Kidney (tissue), 13 donors: ENCODE measurements at regions not wholly inside any gene's neighbourhood (a gene's known extent, or its start where the extent isn't known, plus 50 kb on each side); places are given as distances from the start of the nearest gene placed in this dataset.

ENCODE experiments used
- DNase-seq, 5 donors: peaks; one replicate each; pipeline ENCODE4 v3.0.0-alpha.2; 2013 to 2020
- FAIRE-seq: peaks from 2 replicates; lab custom pipeline; 2012; peaks lifted over from hg19 to GRCh38; lab: Jason Lieb, UNC
- H3K27ac ChIP-seq, 2 donors: one replicate each; pipeline ENCODE4 v1.7.0; 2013; ENCODE audit warnings: low read depth in 2 of 2, low read length in 2 of 2, inconsistent platforms in 1 of 2
- H3K27me3 ChIP-seq: one replicate; pipeline ENCODE4 v1.7.1; 2013; ENCODE audit warnings: low read length, inconsistent platforms; ENCODE audit not compliant: control insufficient read depth, insufficient read depth
- H3K36me3 ChIP-seq, 3 donors: one replicate each; pipeline versions ENCODE4 v1.7.0 to v1.7.1; 2013; ENCODE audit warnings: low read length in 3 of 3, control low read depth in 1 of 3, inconsistent platforms in 1 of 3; ENCODE audit not compliant: insufficient read depth in 3 of 3, control insufficient read depth in 2 of 3
- H3K4me1 ChIP-seq, 3 donors: one replicate each; pipeline versions ENCODE4 v1.7.0 to v1.7.1; 2013; ENCODE audit warnings: low read length in 3 of 3, inconsistent platforms in 1 of 3, low read depth in 1 of 3; ENCODE audit not compliant: control insufficient read depth in 2 of 3, insufficient read depth in 2 of 3
- H3K4me3 ChIP-seq, 3 donors: one replicate each; pipeline versions ENCODE4 v1.7.0 to v1.8.1; 2013; ENCODE audit warnings: low read length in 3 of 3, control low read depth in 1 of 3, inconsistent platforms in 1 of 3
- H3K9ac ChIP-seq, 3 donors: one replicate each; pipeline versions ENCODE4 v1.7.0 to v1.7.1; 2013; ENCODE audit warnings: low read length in 3 of 3, control low read depth in 1 of 3, inconsistent platforms in 1 of 3
- H3K9me3 ChIP-seq, 3 donors: one replicate each; pipeline versions ENCODE4 v1.7.0 to v1.7.1; 2013; ENCODE audit warnings: low read length in 3 of 3, control low read depth in 1 of 3, inconsistent platforms in 1 of 3; ENCODE audit not compliant: control insufficient read depth in 2 of 3, insufficient read depth in 1 of 3
- intact Hi-C: fragments of 100-400 bp; cut with DNase I; formaldehyde crosslinking; loops from one replicate; pipeline ENCODE4 v1.11.1; 2022
- TF ChIP-seq, protein P1 (sequence below): IDR thresholded peaks from 3 replicates; pipeline ENCODE4 v1.5.1; 2012; ENCODE audit warnings: mild to moderate bottlenecking, moderate library complexity, borderline replicate concordance; ENCODE audit not compliant: insufficient read depth; ENCODE audit errors: extremely low read depth
- donor health status: control.
- donor health status: control.
- donor health status: control.
- donor health status: control.
- donor health status: control.
- donor health status: DM: yes; HTN: yes; CAD: no.
- donor health status: Normal renal cell carcinoma (clear cell type).

DNA sequence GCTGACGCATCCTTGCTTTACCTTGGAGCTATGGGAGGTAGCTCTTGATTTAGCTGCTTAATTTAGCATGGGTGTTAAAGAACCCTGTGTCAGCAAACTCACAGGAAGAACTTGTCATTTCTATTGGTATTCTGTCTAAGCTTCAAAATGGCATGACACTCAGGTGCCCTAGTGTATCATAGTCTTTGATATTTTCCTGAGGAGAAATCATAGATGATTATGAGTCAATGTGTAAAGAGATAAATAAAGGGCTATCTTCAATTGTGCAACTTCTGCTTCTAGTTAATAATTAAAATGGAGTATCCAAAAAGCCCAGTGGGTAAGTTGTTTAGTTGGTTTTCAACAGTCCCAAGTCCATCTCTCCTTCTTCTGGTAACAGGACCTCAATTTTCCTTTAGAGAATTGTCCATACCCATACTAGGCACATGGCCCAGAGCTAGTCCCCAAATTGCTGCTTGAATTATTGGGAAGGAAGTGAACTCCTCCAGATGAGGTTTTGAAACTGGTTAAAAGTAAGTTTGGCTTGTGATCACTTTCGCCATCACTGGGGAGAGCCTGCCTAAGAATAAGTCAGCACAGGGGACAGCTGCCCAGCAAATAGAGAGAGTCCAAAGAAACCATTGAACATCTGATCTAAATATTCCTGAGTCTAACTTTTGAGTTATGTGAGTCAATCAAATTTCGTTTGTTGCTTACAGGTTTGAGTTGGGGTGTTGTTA lies 169.0 kb upstream of the PHYHIPL start:
- H3K4me3 ChIP-seq, result peak overlapping the region in 1 of 3 donors; percentile 30
- H3K4me1 ChIP-seq, result peaks cover 0 to 12% (median 11%) of the 10 kb centered on the region in 3 donors
- FAIRE-seq (no peak), DNase-seq (no peak)
- no peaks in the 10 kb centered on the region for H3K9me3 ChIP-seq
- H3K27me3 ChIP-seq, result no peaks in the 10 kb centered on the region
- intact Hi-C loops, result no loop called here
- TF ChIP-seq, protein P1, sequence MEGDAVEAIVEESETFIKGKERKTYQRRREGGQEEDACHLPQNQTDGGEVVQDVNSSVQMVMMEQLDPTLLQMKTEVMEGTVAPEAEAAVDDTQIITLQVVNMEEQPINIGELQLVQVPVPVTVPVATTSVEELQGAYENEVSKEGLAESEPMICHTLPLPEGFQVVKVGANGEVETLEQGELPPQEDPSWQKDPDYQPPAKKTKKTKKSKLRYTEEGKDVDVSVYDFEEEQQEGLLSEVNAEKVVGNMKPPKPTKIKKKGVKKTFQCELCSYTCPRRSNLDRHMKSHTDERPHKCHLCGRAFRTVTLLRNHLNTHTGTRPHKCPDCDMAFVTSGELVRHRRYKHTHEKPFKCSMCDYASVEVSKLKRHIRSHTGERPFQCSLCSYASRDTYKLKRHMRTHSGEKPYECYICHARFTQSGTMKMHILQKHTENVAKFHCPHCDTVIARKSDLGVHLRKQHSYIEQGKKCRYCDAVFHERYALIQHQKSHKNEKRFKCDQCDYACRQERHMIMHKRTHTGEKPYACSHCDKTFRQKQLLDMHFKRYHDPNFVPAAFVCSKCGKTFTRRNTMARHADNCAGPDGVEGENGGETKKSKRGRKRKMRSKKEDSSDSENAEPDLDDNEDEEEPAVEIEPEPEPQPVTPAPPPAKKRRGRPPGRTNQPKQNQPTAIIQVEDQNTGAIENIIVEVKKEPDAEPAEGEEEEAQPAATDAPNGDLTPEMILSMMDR, result no peak
- H3K27ac ChIP-seq, result peak overlapping the region in 1 of 2 donors; percentile 56
- H3K36me3 ChIP-seq, result no peaks in the 10 kb centered on the region
- H3K9ac ChIP-seq, result no peak overlapping the region

DNA sequence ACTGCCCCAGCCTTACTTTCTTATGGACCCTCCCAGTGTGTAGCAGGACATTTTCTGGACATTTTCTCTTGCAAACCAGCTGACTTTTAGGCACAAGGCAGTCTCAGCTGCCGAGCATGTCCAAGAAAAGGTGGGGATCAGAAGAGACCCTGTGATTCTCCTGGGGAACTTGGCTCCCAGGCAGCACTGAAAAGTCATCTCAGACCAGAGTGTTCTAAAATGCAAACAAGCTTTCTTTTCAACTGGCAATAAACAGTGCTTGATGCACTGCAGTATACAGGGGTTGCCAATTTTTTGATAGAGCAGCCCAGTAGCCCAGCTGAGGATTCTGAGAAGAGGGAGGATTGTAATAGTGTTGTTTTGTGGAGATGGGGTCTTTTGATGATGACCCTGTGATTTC lies 168.0 kb upstream of the PHYHIPL start:
- TF ChIP-seq, protein P1, result no peak
- Histone ChIP-seq H3K27me3 (no peaks in the 10 kb centered on the region), H3K36me3 (no peaks in the 10 kb centered on the region), H3K9ac (no peak overlapping the region), H3K27ac (no peak overlapping the region), H3K4me3 (no peak overlapping the region), H3K9me3 (no peaks in the 10 kb centered on the region), H3K4me1 (peaks cover 0 to 19% (median 11%) of the 10 kb centered on the region in 3 donors)
- no peak for FAIRE-seq
- no peak for DNase-seq
- intact Hi-C loops, result no loop called here

DNA sequence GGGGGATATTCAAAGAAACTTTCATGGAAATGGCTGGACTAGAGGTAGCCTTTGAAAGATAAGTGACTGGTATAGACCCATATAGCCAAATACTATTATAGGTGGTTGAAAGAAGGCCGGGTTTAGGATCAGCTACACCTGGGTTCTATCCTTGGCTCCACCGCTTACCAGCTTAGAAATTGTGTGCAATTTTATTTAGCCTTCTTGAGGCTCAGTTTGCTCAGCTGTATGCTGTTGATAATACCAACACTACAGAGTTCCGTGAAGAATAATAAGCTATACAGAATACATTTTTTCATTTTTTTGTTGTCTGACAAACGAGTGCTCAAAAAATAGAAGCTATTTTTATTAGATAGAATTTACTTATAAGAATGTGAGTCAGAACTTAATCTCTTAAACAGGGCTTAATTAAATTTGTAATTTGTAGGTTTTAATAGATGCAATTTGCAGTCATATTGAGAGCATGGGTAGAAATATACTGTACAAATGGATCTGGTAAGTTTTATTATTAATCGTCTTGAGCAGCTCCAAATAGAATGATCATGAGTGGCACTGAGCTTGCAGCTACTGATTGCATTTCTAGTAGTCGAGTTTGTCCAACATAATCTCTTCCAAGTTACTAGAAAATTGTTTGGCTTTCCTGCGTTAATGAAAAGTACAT lies 164.3 kb upstream of the PHYHIPL start:
- H3K36me3 ChIP-seq, result no peaks in the 10 kb centered on the region
- TF ChIP-seq, protein P1, result no peak
- H3K9me3 ChIP-seq, result no peaks in the 10 kb centered on the region
- no peak overlapping the region for H3K27ac ChIP-seq
- no peak overlapping the region for H3K9ac ChIP-seq
- intact Hi-C loops, result no loop called here
- no peak overlapping the region for H3K4me3 ChIP-seq
- FAIRE-seq (no peak), DNase-seq (no peak)
- H3K27me3 ChIP-seq, result no peaks in the 10 kb centered on the region
- peaks cover 0 to 10% (median 2%) of the 10 kb centered on the region in 3 donors for H3K4me1 ChIP-seq
